DND-41 (cell line): ENCODE measurements at regions not wholly inside any gene's neighbourhood (a gene's known extent, or its start where the extent isn't known, plus 50 kb on each side); places are given as distances from the start of the nearest gene placed in this dataset.

ENCODE experiments used
- ATAC-seq: fragments of 200-7000 bp; cut with Tn5 transposase; 3 replicates; pipeline ENCODE4 v1.9.1; 2021; ENCODE audit warnings: low read depth; ENCODE audit not compliant: insufficient read depth
- DNase-seq: peaks from one replicate; pipeline ENCODE4 v3.0.0-alpha.2; 2020
- H2AFZ ChIP-seq: 2 replicates; pipeline ENCODE4 v1.6.0; 2012; ENCODE audit warnings: low read depth, low read length
- H3K27ac ChIP-seq: 2 replicates; pipeline ENCODE4 v1.5.1; 2012; ENCODE audit warnings: low read length, inconsistent platforms
- H3K27me3 ChIP-seq: fragments of 200-600 bp; sonication (generic); 2 replicates; pipeline ENCODE4 v1.6.0; 2012; ENCODE audit warnings: low read length, mild to moderate bottlenecking, inconsistent platforms; ENCODE audit not compliant: insufficient read depth, poor library complexity
- H3K36me3 ChIP-seq: 2 replicates; pipeline ENCODE4 v1.5.1; 2012; ENCODE audit warnings: low read length, inconsistent platforms; ENCODE audit not compliant: insufficient read depth
- H3K4me1 ChIP-seq: 2 replicates; pipeline ENCODE4 v1.5.1; 2012; ENCODE audit warnings: mild to moderate bottlenecking, low read length; ENCODE audit not compliant: insufficient read depth
- H3K4me2 ChIP-seq: 2 replicates; pipeline ENCODE4 v1.6.0; 2012; ENCODE audit warnings: mild to moderate bottlenecking, moderate library complexity, low read length, inconsistent platforms; ENCODE audit not compliant: insufficient read depth
- H3K4me3 ChIP-seq, 2 experiments: fragments of 200-600 bp in 1 of 2; shearing (Covaris generic) in 1 of 2; 2 replicates each; pipeline ENCODE4 v1.5.1; 2012 to 2016; ENCODE audit warnings: inconsistent platforms in 2 of 2, low read length in 2 of 2, mild to moderate bottlenecking in 2 of 2, low read depth in 1 of 2, moderate library complexity in 1 of 2
- H3K79me2 ChIP-seq: 2 replicates; pipeline ENCODE4 v1.6.0; 2012; ENCODE audit warnings: low read length, inconsistent platforms; ENCODE audit not compliant: insufficient read depth
- H3K9ac ChIP-seq: 2 replicates; pipeline ENCODE4 v1.6.0; 2012; ENCODE audit warnings: low read depth, mild to moderate bottlenecking, inconsistent platforms, low read length, moderate library complexity
- H3K9me3 ChIP-seq: 2 replicates; pipeline ENCODE4 v1.5.1; 2012; ENCODE audit warnings: low read length, moderate library complexity, mild to moderate bottlenecking, inconsistent platforms; ENCODE audit not compliant: insufficient read depth, severe bottlenecking
- H4K20me1 ChIP-seq: 2 replicates; pipeline ENCODE4 v1.6.0; 2012; ENCODE audit warnings: low read length; ENCODE audit not compliant: insufficient read depth
- CTCF ChIP-seq: IDR thresholded peaks from 2 replicates; pipeline ENCODE4 v1.5.1; 2012; ENCODE audit warnings: borderline replicate concordance, low read length, moderate library complexity, mild to moderate bottlenecking; ENCODE audit not compliant: poor library complexity, severe bottlenecking; ENCODE audit errors: extremely low read depth
- EZH2 ChIP-seq: IDR thresholded peaks from 3 replicates; pipeline ENCODE4 v1.6.1; 2012; ENCODE audit warnings: borderline replicate concordance, low read depth, mild to moderate bottlenecking, moderate library complexity, low read length, inconsistent platforms; ENCODE audit not compliant: severe bottlenecking

GRCh38 chr12:97941686-97942354 is 479.2 kb downstream of the RMST start:
- no peak for DNase-seq
- Histone ChIP-seq H3K79me2 (no peaks in the 10 kb centered on the region), H3K4me2 (no peak overlapping the region), H3K27me3 (no peaks in the 10 kb centered on the region), H3K9me3 (no peaks in the 10 kb centered on the region), H3K4me1 (peaks cover 9% of the 10 kb centered on the region), H2AFZ (no peak overlapping the region), H4K20me1 (no peaks in the 10 kb centered on the region), H3K4me3 (no peak overlapping the region), H3K27ac (no peak overlapping the region), H3K9ac (no peak overlapping the region), H3K36me3 (no peaks in the 10 kb centered on the region)
- TF ChIP-seq EZH2 (no peak), CTCF (no peak)
- ATAC-seq, result no peak

GRCh38 chr12:97943359-97943758 is 480.8 kb downstream of the RMST start:
- H3K27me3 ChIP-seq, result no peaks in the 10 kb centered on the region
- no peak overlapping the region for H3K4me3 ChIP-seq
- H4K20me1 ChIP-seq, result no peaks in the 10 kb centered on the region
- H3K27ac ChIP-seq, result no peak overlapping the region
- peaks cover 9% of the 10 kb centered on the region for H3K4me1 ChIP-seq
- H3K9ac ChIP-seq, result no peak overlapping the region
- H2AFZ ChIP-seq, result no peak overlapping the region
- H3K79me2 ChIP-seq, result no peaks in the 10 kb centered on the region
- no peaks in the 10 kb centered on the region for H3K9me3 ChIP-seq
- DNase-seq (no peak), ATAC-seq (no peak)
- no peaks in the 10 kb centered on the region for H3K36me3 ChIP-seq
- TF ChIP-seq CTCF (peak; percentile 34), EZH2 (no peak)
- H3K4me2 ChIP-seq, result no peak overlapping the region

- ATAC-seq (no peak), DNase-seq (no peak)
- H3K4me1 ChIP-seq, result peaks cover 9% of the 10 kb centered on the region
- H2AFZ ChIP-seq, result no peak overlapping the region
- no peaks in the 10 kb centered on the region for H3K36me3 ChIP-seq
- no peak overlapping the region for H3K4me3 ChIP-seq
- no peak overlapping the region for H3K4me2 ChIP-seq
- no peak overlapping the region for H3K27ac ChIP-seq
- H4K20me1 ChIP-seq, result no peaks in the 10 kb centered on the region
- no peaks in the 10 kb centered on the region for H3K27me3 ChIP-seq
- H3K9ac ChIP-seq, result no peak overlapping the region
- no peak for TF ChIP-seq CTCF
- H3K9me3 ChIP-seq, result no peaks in the 10 kb centered on the region
- no peaks in the 10 kb centered on the region for H3K79me2 ChIP-seq
Observed at GRCh38 chr12:97944576-97944975, 482.0 kb downstream of the RMST start.

GRCh38 chr12:97946701-97947100 is 484.1 kb downstream of the RMST start:
- no peaks in the 10 kb centered on the region for H4K20me1 ChIP-seq
- no peaks in the 10 kb centered on the region for H3K9me3 ChIP-seq
- H3K9ac ChIP-seq, result no peak overlapping the region
- DNase-seq (no peak), ATAC-seq (no peak)
- TF ChIP-seq EZH2 (no peak), CTCF (no peak)
- H3K27me3 ChIP-seq, result no peaks in the 10 kb centered on the region
- H3K27ac ChIP-seq, result no peak overlapping the region
- no peak overlapping the region for H3K4me3 ChIP-seq
- H3K4me2 ChIP-seq, result no peak overlapping the region
- no peak overlapping the region for H2AFZ ChIP-seq
- no peaks in the 10 kb centered on the region for H3K79me2 ChIP-seq
- peaks cover 9% of the 10 kb centered on the region for H3K4me1 ChIP-seq
- no peaks in the 10 kb centered on the region for H3K36me3 ChIP-seq
